H9 (cell line): ENCODE measurements at regions not wholly inside any gene's neighbourhood (a gene's known extent, or its start where the extent isn't known, plus 50 kb on each side); places are given as distances from the start of the nearest gene placed in this dataset.

Source experiments
- DNase-seq: peaks from one replicate; pipeline ENCODE4 v3.0.0-alpha.2; 2017
- H2AFZ ChIP-seq: one replicate; pipeline ENCODE4 v1.6.1; 2013; ENCODE audit warnings: mild to moderate bottlenecking, low read length, control low read depth, moderate library complexity
- H2AK5ac ChIP-seq: 2 replicates; pipeline ENCODE4 v1.6.1; 2013; ENCODE audit warnings: low read length, control low read depth, mixed read lengths; ENCODE audit not compliant: insufficient read length
- H2BK120ac ChIP-seq: one replicate; pipeline ENCODE4 v1.6.1; 2013; ENCODE audit warnings: low read depth, mild to moderate bottlenecking, low read length, control low read depth, inconsistent platforms; ENCODE audit not compliant: poor library complexity, severe bottlenecking
- H2BK12ac ChIP-seq: 2 replicates; pipeline ENCODE4 v1.6.1; 2013; ENCODE audit warnings: low read length, control low read depth, mixed read lengths, low read depth; ENCODE audit not compliant: insufficient read length
- H2BK15ac ChIP-seq: 2 replicates; pipeline ENCODE4 v1.6.1; 2013; ENCODE audit warnings: low read depth, low read length, control low read depth
- H2BK20ac ChIP-seq: one replicate; pipeline ENCODE4 v1.6.1; 2013; ENCODE audit warnings: low read depth, mild to moderate bottlenecking, low read length, control low read depth, inconsistent platforms; ENCODE audit not compliant: poor library complexity, severe bottlenecking
- H2BK5ac ChIP-seq: 2 replicates; pipeline ENCODE4 v1.6.1; 2013; ENCODE audit warnings: low read length, control low read depth, mixed read lengths; ENCODE audit not compliant: insufficient read length
- H3K14ac ChIP-seq: 2 replicates; pipeline ENCODE4 v1.6.1; 2013; ENCODE audit warnings: low read length, control low read depth; ENCODE audit not compliant: insufficient read depth
- H3K18ac ChIP-seq: 2 replicates; pipeline ENCODE4 v1.6.1; 2013; ENCODE audit warnings: low read depth, mild to moderate bottlenecking, mixed read lengths, low read length, control low read depth; ENCODE audit not compliant: insufficient read length
- H3K23ac ChIP-seq: 2 replicates; pipeline ENCODE4 v1.6.1; 2013; ENCODE audit warnings: low read length, control low read depth, mixed read lengths, low read depth; ENCODE audit not compliant: insufficient read length
- H3K23me2 ChIP-seq: 2 replicates; pipeline ENCODE4 v1.6.1; 2013; ENCODE audit warnings: low read depth, mild to moderate bottlenecking, mixed read lengths, low read length, control low read depth; ENCODE audit not compliant: insufficient read length, poor library complexity, severe bottlenecking
- H3K27ac ChIP-seq: 2 replicates; pipeline ENCODE4 v1.5.1; 2013; ENCODE audit warnings: low read length, control low read depth, mixed read lengths, low read depth; ENCODE audit not compliant: insufficient read length
- H3K27me3 ChIP-seq: 2 replicates; pipeline ENCODE4 v1.6.1; 2013; ENCODE audit warnings: low read length, control low read depth, inconsistent platforms; ENCODE audit not compliant: insufficient read depth
- H3K4ac ChIP-seq: 2 replicates; pipeline ENCODE4 v1.6.1; 2013; ENCODE audit warnings: low read depth, mild to moderate bottlenecking, control low read depth, inconsistent platforms, low read length, moderate library complexity
- H3K4me1 ChIP-seq: 2 replicates; pipeline ENCODE4 v1.6.1; 2013; ENCODE audit warnings: low read length, control low read depth, inconsistent platforms; ENCODE audit not compliant: insufficient read depth
- H3K4me2 ChIP-seq: 2 replicates; pipeline ENCODE4 v1.6.1; 2013; ENCODE audit warnings: low read length, control low read depth, mixed read lengths; ENCODE audit not compliant: insufficient read length, insufficient read depth
- H3K56ac ChIP-seq: 2 replicates; pipeline ENCODE4 v1.6.1; 2013; ENCODE audit warnings: low read depth, mild to moderate bottlenecking, mixed read lengths, low read length, control low read depth; ENCODE audit not compliant: insufficient read length
- H3K79me1 ChIP-seq: 2 replicates; pipeline ENCODE4 v1.6.1; 2013; ENCODE audit warnings: low read depth, mild to moderate bottlenecking, moderate library complexity, low read length, control low read depth, inconsistent platforms; ENCODE audit not compliant: insufficient read depth, poor library complexity, severe bottlenecking
- H3K79me2 ChIP-seq: 2 replicates; pipeline ENCODE4 v1.6.1; 2013; ENCODE audit warnings: low read length, control low read depth, inconsistent platforms; ENCODE audit not compliant: insufficient read depth
- H3K9ac ChIP-seq: 2 replicates; pipeline ENCODE4 v1.6.1; 2013; ENCODE audit warnings: low read length, control low read depth, mixed read lengths; ENCODE audit not compliant: insufficient read length; ENCODE audit errors: extremely low read depth
- H3K9me3 ChIP-seq: one replicate; pipeline ENCODE4 v1.6.1; 2013; ENCODE audit warnings: low read depth, low read length, inconsistent platforms; ENCODE audit not compliant: control insufficient read depth
- H3T11ph ChIP-seq: one replicate; pipeline ENCODE4 v1.6.1; 2013; ENCODE audit warnings: mild to moderate bottlenecking, low read length, control low read depth, inconsistent platforms
- H4K20me1 ChIP-seq: one replicate; pipeline ENCODE4 v1.6.1; 2013; ENCODE audit not compliant: control insufficient read depth, insufficient read length, insufficient read depth
- H4K5ac ChIP-seq: 2 replicates; pipeline ENCODE4 v1.6.1; 2013; ENCODE audit warnings: low read depth, mild to moderate bottlenecking, mixed read lengths, low read length, control low read depth; ENCODE audit not compliant: insufficient read length
- H4K8ac ChIP-seq: replicated peaks from 2 replicates; pipeline ENCODE4 v1.6.1; 2013; ENCODE audit warnings: low read length, control low read depth, mixed read lengths, low read depth; ENCODE audit not compliant: insufficient read length
- H4K91ac ChIP-seq: 2 replicates; pipeline ENCODE4 v1.6.1; 2013; ENCODE audit warnings: low read depth, mild to moderate bottlenecking, moderate library complexity, mixed read lengths, low read length, control low read depth; ENCODE audit not compliant: insufficient read length
- H3K27ac Mint-ChIP-seq, 3 experiments: 2 replicates in 2 of 3; 3 replicates in 1 of 3; pipeline ENCODE4 v1.8.0; 2020 to 2021; ENCODE audit warnings: mixed read lengths in 3 of 3, mild to moderate bottlenecking in 1 of 3, moderate library complexity in 1 of 3
- H3K27me3 Mint-ChIP-seq: 2 replicates; pipeline ENCODE4 v1.8.0; 2021; ENCODE audit warnings: low read depth, mild to moderate bottlenecking, moderate library complexity, mixed read lengths
- H3K36me3 Mint-ChIP-seq, 3 experiments: 2 replicates in 2 of 3; 3 replicates in 1 of 3; pipeline ENCODE4 v1.8.0; 2020 to 2021; ENCODE audit warnings: low read depth in 3 of 3, mixed read lengths in 3 of 3; ENCODE audit not compliant: insufficient read depth in 1 of 3
- H3K4me1 Mint-ChIP-seq, 2 experiments: 2 replicates each; pipeline ENCODE4 v1.8.0; 2020; ENCODE audit warnings: mixed read lengths in 2 of 2
- H3K4me3 Mint-ChIP-seq, 2 experiments: 2 replicates in 1 of 2; 3 replicates in 1 of 2; pipeline ENCODE4 v1.8.0; 2020 to 2021; ENCODE audit warnings: mild to moderate bottlenecking in 2 of 2, mixed read lengths in 2 of 2, moderate library complexity in 1 of 2
- H3K9me3 Mint-ChIP-seq, 2 experiments: 2 replicates in 1 of 2; 3 replicates in 1 of 2; pipeline ENCODE4 v1.8.0; 2020; ENCODE audit warnings: mild to moderate bottlenecking in 2 of 2, mixed read lengths in 2 of 2, moderate library complexity in 1 of 2
- TF ChIP-seq, protein P1 (sequence below): fragments of 200-600 bp; sonication (generic); conservative IDR thresholded peaks from 3 replicates; pipeline ENCODE4 v1.8.0; 2021; ENCODE audit warnings: antibody characterized with exemption, mild to moderate bottlenecking

DNA sequence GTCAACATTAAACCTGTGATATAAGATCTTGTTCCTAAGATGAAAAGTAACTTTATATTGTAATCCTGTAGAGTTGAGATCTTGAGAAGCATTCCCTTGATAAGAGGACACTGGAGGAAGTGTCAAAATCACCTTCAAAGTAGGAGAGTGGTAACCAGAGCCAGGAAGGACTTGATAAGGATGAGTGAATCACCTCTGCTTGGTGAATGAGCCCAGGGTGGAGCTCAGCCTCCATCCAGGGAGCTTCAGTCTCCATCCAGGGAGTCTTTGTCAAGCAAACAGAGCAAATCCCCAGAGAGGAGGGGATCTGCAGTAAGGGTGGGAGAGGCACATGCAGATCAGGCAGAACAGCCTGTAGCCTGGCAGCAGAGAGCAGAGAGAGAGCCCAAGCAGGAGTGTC, 167.1 kb upstream of the SIX2 start:
- no peak overlapping the region for H3K9ac ChIP-seq
- Mint-ChIP-seq H3K36me3 (peaks cover 0 to 5% (median 0%) of the 10 kb centered on the region in 3 experiments; a peak in 1 of 7 replicates), H3K27me3 (peaks cover 29% of the 10 kb centered on the region), H3K4me1 (peaks cover 11 to 12% of the 10 kb centered on the region in 2 experiments), H3K4me3 (no peak overlapping the region), H3K27ac (0 out of 7 replicates have a peak overlapping the region, but pooled peaks of 1 of the 3 experiments have one; percentile 8), H3K9me3 (peaks cover 0 to 6% of the 10 kb centered on the region in 2 experiments; a peak in 1 of 5 replicates)
- no peak overlapping the region for H3K18ac ChIP-seq
- no peak overlapping the region for H2BK15ac ChIP-seq
- DNase-seq, result no peak
- no peak overlapping the region for H3K4ac ChIP-seq
- no peak overlapping the region for H3K4me2 ChIP-seq
- H3K23me2 ChIP-seq, result no peaks in the 10 kb centered on the region
- no peak overlapping the region for H3K56ac ChIP-seq
- H3K4me1 ChIP-seq, result no peaks in the 10 kb centered on the region
- H2BK12ac ChIP-seq, result no peak overlapping the region
- no peak overlapping the region for H4K91ac ChIP-seq
- no peak overlapping the region for H3K23ac ChIP-seq
- peaks cover 2% of the 10 kb centered on the region; the same call in 1 of the 2 replicates for H3K79me2 ChIP-seq
- H2BK5ac ChIP-seq, result no peak overlapping the region
- H3T11ph ChIP-seq, result no peak overlapping the region
- H4K5ac ChIP-seq, result no peak overlapping the region
- no peaks in the 10 kb centered on the region for H3K27me3 ChIP-seq
- TF ChIP-seq, protein P1, sequence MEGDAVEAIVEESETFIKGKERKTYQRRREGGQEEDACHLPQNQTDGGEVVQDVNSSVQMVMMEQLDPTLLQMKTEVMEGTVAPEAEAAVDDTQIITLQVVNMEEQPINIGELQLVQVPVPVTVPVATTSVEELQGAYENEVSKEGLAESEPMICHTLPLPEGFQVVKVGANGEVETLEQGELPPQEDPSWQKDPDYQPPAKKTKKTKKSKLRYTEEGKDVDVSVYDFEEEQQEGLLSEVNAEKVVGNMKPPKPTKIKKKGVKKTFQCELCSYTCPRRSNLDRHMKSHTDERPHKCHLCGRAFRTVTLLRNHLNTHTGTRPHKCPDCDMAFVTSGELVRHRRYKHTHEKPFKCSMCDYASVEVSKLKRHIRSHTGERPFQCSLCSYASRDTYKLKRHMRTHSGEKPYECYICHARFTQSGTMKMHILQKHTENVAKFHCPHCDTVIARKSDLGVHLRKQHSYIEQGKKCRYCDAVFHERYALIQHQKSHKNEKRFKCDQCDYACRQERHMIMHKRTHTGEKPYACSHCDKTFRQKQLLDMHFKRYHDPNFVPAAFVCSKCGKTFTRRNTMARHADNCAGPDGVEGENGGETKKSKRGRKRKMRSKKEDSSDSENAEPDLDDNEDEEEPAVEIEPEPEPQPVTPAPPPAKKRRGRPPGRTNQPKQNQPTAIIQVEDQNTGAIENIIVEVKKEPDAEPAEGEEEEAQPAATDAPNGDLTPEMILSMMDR, result no peak
- no peak overlapping the region for H2BK120ac ChIP-seq
- no peaks in the 10 kb centered on the region for H3K79me1 ChIP-seq
- H4K20me1 ChIP-seq, result no peaks in the 10 kb centered on the region
- no peak overlapping the region for H3K27ac ChIP-seq
- no peak overlapping the region for H2AK5ac ChIP-seq
- no peak overlapping the region for H2BK20ac ChIP-seq
- no peak overlapping the region for H4K8ac ChIP-seq
- H3K9me3 ChIP-seq, result no peaks in the 10 kb centered on the region
- H3K14ac ChIP-seq, result no peak overlapping the region
- no peak overlapping the region for H2AFZ ChIP-seq
